Transverse colon (tissue), 4 donors: ENCODE measurements at regions not wholly inside any gene's neighbourhood (a gene's known extent, or its start where the extent isn't known, plus 50 kb on each side); places are given as distances from the start of the nearest gene placed in this dataset.

Experiments
- POLR2A ChIP-seq: fragments of 450-650 bp; IDR thresholded peaks from one replicate; pipeline ENCODE4 v1.6.1; 2016; ENCODE audit warnings: antibody characterized with exemption, mild to moderate bottlenecking, moderate library complexity
- POLR2AphosphoS5 ChIP-seq, 3 donors: sonication (generic); formaldehyde crosslinking; IDR thresholded peaks; one replicate each; pipeline ENCODE4 v1.6.1; 2016; ENCODE audit warnings: antibody characterized with exemption in 3 of 3
- TF ChIP-seq, protein P1 (sequence below), 5 experiments: fragments of 200-600 bp in 3 of 5; fragments of 450-650 bp in 2 of 5; sonication (generic) in 3 of 5; IDR thresholded peaks; 1 replicate in 2 of 5; 2 replicates in 3 of 5; pipeline ENCODE4 v1.5.1; 2016 to 2017; ENCODE audit warnings: antibody characterized with exemption in 5 of 5, inconsistent platforms in 3 of 5, mild to moderate bottlenecking in 2 of 5, moderate library complexity in 1 of 5

- TF ChIP-seq, protein P1, sequence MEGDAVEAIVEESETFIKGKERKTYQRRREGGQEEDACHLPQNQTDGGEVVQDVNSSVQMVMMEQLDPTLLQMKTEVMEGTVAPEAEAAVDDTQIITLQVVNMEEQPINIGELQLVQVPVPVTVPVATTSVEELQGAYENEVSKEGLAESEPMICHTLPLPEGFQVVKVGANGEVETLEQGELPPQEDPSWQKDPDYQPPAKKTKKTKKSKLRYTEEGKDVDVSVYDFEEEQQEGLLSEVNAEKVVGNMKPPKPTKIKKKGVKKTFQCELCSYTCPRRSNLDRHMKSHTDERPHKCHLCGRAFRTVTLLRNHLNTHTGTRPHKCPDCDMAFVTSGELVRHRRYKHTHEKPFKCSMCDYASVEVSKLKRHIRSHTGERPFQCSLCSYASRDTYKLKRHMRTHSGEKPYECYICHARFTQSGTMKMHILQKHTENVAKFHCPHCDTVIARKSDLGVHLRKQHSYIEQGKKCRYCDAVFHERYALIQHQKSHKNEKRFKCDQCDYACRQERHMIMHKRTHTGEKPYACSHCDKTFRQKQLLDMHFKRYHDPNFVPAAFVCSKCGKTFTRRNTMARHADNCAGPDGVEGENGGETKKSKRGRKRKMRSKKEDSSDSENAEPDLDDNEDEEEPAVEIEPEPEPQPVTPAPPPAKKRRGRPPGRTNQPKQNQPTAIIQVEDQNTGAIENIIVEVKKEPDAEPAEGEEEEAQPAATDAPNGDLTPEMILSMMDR (IDR thresholded peaks at IDR 0.05) = no peak
- TF ChIP-seq POLR2A (no peak), POLR2AphosphoS5 (IDR thresholded peaks at IDR 0.05) (no peak)
Observed at GRCh38 chr4:180437601-180438000, 1805.6 kb upstream of the TENM3 start.
